Transverse colon (tissue), 4 donors: ENCODE measurements at regions not wholly inside any gene's neighbourhood (a gene's known extent, or its start where the extent isn't known, plus 50 kb on each side); places are given as distances from the start of the nearest gene placed in this dataset.

Source experiments
- DNase-seq: peaks from one replicate; pipeline ENCODE4 v3.0.0-alpha.2; 2019
- H3K27ac ChIP-seq, 4 donors: fragments of 200-600 bp; sonication (generic); 2 replicates each; pipeline ENCODE4 v1.5.1; 2016 to 2018; ENCODE audit warnings: inconsistent platforms in 4 of 4
- H3K27me3 ChIP-seq: fragments of 200-600 bp; sonication (generic); 2 replicates; pipeline ENCODE4 v1.5.1; 2017; ENCODE audit warnings: inconsistent platforms
- H3K36me3 ChIP-seq, 4 donors: fragments of 200-600 bp; sonication (generic); 2 replicates each; pipeline ENCODE4 v1.5.1; 2017 to 2019; ENCODE audit warnings: inconsistent platforms in 4 of 4
- H3K4me1 ChIP-seq, 4 donors: fragments of 200-600 bp; sonication (generic); 2 replicates each; pipeline ENCODE4 v1.5.1; 2017 to 2020; ENCODE audit warnings: inconsistent platforms in 4 of 4
- H3K4me3 ChIP-seq, 4 donors: fragments of 200-600 bp; sonication (generic); 1 replicate in 1 of 4; 2 replicates in 3 of 4; pipeline versions ENCODE4 v1.5.1 to v1.6.1; 2017 to 2019; ENCODE audit warnings: inconsistent platforms in 4 of 4
- H3K9me3 ChIP-seq, 2 donors: fragments of 200-600 bp; sonication (generic); 2 replicates each; pipeline ENCODE4 v1.5.1; 2017 to 2019; ENCODE audit warnings: inconsistent platforms in 2 of 2
- CTCF ChIP-seq, 5 experiments: fragments of 200-600 bp in 3 of 5; fragments of 450-650 bp in 2 of 5; sonication (generic) in 3 of 5; IDR thresholded peaks; 1 replicate in 2 of 5; 2 replicates in 3 of 5; pipeline ENCODE4 v1.5.1; 2016 to 2017; ENCODE audit warnings: antibody characterized with exemption in 5 of 5, inconsistent platforms in 3 of 5, mild to moderate bottlenecking in 2 of 5, moderate library complexity in 1 of 5
- EP300 ChIP-seq: sonication (generic); formaldehyde crosslinking; IDR thresholded peaks from one replicate; pipeline ENCODE4 v1.6.1; 2017; ENCODE audit warnings: antibody characterized with exemption, low read depth
- POLR2A ChIP-seq: fragments of 450-650 bp; IDR thresholded peaks from one replicate; pipeline ENCODE4 v1.6.1; 2016; ENCODE audit warnings: antibody characterized with exemption, mild to moderate bottlenecking, moderate library complexity
- POLR2AphosphoS5 ChIP-seq, 3 donors: sonication (generic); formaldehyde crosslinking; IDR thresholded peaks; one replicate each; pipeline ENCODE4 v1.6.1; 2016; ENCODE audit warnings: antibody characterized with exemption in 3 of 3
- WGBS, 2 donors: methylation state at CpG; one replicate each; pipeline ENCODE4 v1.1.5; 2018; ENCODE audit warnings: low coverage in 1 of 2; 5-methylcytosine and 5-hydroxymethylcytosine counted together
- in situ Hi-C, 4 donors: fragments of 200-750 bp; cut with MboI; loops; one replicate each; pipeline versions ENCODE4 v1.15.0 to v1.15.1; 2017; ENCODE audit warnings: low sequenced_read_pairs in 3 of 4, low pct_ligation_motif_present in 1 of 4, low pct_unique_long_range_greater_than_20kb in 1 of 4
- intact Hi-C: fragments of 100-400 bp; cut with DNase I; formaldehyde crosslinking; loops from one replicate; pipeline ENCODE4 v1.15.1; 2023; ENCODE audit warnings: low total_unique reads

GRCh38 chr13:109651311-109651710 lies 135.1 kb downstream of the IRS2 start:
- WGBS, 2 donors = 73 to 92% methylated on average over 4 to 5 of the region's 5 CpGs

DNA sequence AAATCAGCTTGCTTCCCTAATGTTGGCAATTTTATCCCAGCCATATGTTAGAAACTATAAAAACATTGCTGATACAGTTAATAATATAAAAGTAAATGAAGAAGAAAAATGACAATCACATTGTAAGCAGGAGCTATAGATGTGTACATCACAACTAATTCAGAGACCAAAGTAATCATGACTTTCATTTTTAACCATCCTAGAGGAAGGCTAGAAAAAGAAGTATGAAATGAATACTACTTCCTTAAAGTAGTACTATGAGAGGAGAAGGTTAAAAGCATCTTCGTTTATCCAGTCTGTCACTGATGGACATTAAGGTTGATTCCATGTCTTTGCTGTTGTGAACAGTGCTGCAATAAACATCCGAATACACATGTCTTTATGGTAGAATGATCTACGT lies 135.5 kb downstream of the IRS2 start:
- 79 to 83% methylated on average over 1 to 3 of the region's 3 CpGs for WGBS, 2 donors
- no peak overlapping the region for H3K27ac ChIP-seq
- intact Hi-C loops (no loop called here), in situ Hi-C loops (no loop called here)
- H3K4me1 ChIP-seq = peaks cover 0 to 6% (median 0%) of the 10 kb centered on the region in 4 donors
- no peak for TF ChIP-seq CTCF (IDR thresholded peaks at IDR 0.05)
- H3K36me3 ChIP-seq = no peaks in the 10 kb centered on the region
- no peaks in the 10 kb centered on the region for H3K9me3 ChIP-seq
- H3K27me3 ChIP-seq = no peaks in the 10 kb centered on the region
- DNase-seq = no peak
- H3K4me3 ChIP-seq = no peak overlapping the region

More at GRCh38 chr13:109651311-109651710, 135.1 kb downstream of the IRS2 start:
- TF ChIP-seq POLR2AphosphoS5 (IDR thresholded peaks at IDR 0.05) (no peak), EP300 (no peak), CTCF (IDR thresholded peaks at IDR 0.05) (no peak), POLR2A (no peak)
- H3K27ac ChIP-seq = peak overlapping the region in 2 of 4 donors; percentile 23 to 38
- H3K4me3 ChIP-seq = no peak overlapping the region
- H3K36me3 ChIP-seq = no peaks in the 10 kb centered on the region
- H3K9me3 ChIP-seq = no peaks in the 10 kb centered on the region
- H3K27me3 ChIP-seq = no peaks in the 10 kb centered on the region
- intact Hi-C loops = no loop called here
- peaks cover 0 to 6% (median 0%) of the 10 kb centered on the region in 4 donors for H3K4me1 ChIP-seq
- no peak for DNase-seq
- in situ Hi-C loops = no loop called here

DNA sequence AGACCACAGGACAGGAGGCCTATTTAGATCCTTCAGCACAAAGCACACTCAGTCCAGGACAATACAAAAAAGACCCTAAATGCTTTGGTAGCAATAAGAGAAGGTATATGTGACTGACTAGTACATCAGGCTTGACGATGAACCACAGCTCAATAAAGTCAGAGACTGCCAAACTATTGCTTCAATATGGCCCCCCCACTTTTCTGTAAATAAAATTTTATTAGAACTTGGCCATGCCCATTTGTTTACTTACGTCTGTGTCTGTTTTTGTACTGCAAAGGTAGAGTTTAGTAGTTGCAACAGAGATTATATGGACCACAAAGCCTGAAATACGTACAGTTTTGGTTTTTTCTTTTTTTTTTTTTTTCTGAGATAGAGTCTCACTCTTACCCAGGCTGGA lies 136.7 kb downstream of the IRS2 start:
- intact Hi-C loops (no loop called here), in situ Hi-C loops (no loop called here)
- TF ChIP-seq EP300 (no peak), POLR2A (no peak), POLR2AphosphoS5 (IDR thresholded peaks at IDR 0.05) (no peak), CTCF (IDR thresholded peaks at IDR 0.05) (no peak)
- H3K4me1 ChIP-seq = peaks cover 0 to 6% (median 0%) of the 10 kb centered on the region in 4 donors
- no peaks in the 10 kb centered on the region for H3K9me3 ChIP-seq
- H3K36me3 ChIP-seq = no peaks in the 10 kb centered on the region
- no peak overlapping the region for H3K4me3 ChIP-seq
- H3K27me3 ChIP-seq = no peaks in the 10 kb centered on the region
- H3K27ac ChIP-seq = no peak overlapping the region
- 43 to 53% methylated on average over 1 to 3 of the region's 3 CpGs for WGBS, 2 donors
- DNase-seq = no peak

- Histone ChIP-seq H3K9me3 (no peaks in the 10 kb centered on the region), H3K4me1 (peaks cover 0 to 6% (median 0%) of the 10 kb centered on the region in 4 donors), H3K27ac (no peak overlapping the region), H3K36me3 (no peaks in the 10 kb centered on the region), H3K4me3 (no peak overlapping the region), H3K27me3 (no peaks in the 10 kb centered on the region)
- WGBS, 2 donors = 79 to 85% methylated on average over 2 of the region's 2 CpGs
- no peak for DNase-seq
- TF ChIP-seq POLR2AphosphoS5 (IDR thresholded peaks at IDR 0.05) = no peak
- TF ChIP-seq EP300 = no peak
- no peak for TF ChIP-seq POLR2A
- no peak for TF ChIP-seq CTCF (IDR thresholded peaks at IDR 0.05)
- in situ Hi-C loops (no loop called here), intact Hi-C loops (no loop called here)
Measured at GRCh38 chr13:109647699-109648098, 138.7 kb downstream of the IRS2 start.
